Activated T-cell treated with anti-CD3 and anti-CD28 coated beads, Interleukin-2, amount 50 U/mL, for 4 hours (primary cell): ENCODE measurements at regions not wholly inside any gene's neighbourhood (a gene's known extent, or its start where the extent isn't known, plus 50 kb on each side); places are given as distances from the start of the nearest gene placed in this dataset.

Experiments
- ATAC-seq, 2 donors: fragments of 200-7000 bp; cut with Tn5 transposase; one replicate each; pipeline ENCODE4 v1.10.0; 2021
- DNase-seq: peaks from one replicate; pipeline ENCODE4 v3.0.0-alpha.2; 2020
- H3K27me3 Mint-ChIP-seq: one replicate; pipeline ENCODE4 v1.8.0; 2021; ENCODE audit warnings: low read depth, mixed read lengths
- H3K36me3 Mint-ChIP-seq: one replicate; pipeline ENCODE4 v1.8.0; 2022; ENCODE audit warnings: mixed read lengths; ENCODE audit not compliant: insufficient read depth
- H3K4me1 Mint-ChIP-seq: one replicate; pipeline ENCODE4 v1.8.0; 2021; ENCODE audit warnings: low read depth, mixed read lengths
- H3K4me3 Mint-ChIP-seq: one replicate; pipeline ENCODE4 v1.8.0; 2021; ENCODE audit warnings: mild to moderate bottlenecking, moderate library complexity, mixed read lengths
- H3K9me3 Mint-ChIP-seq: one replicate; pipeline ENCODE4 v1.8.0; 2021; ENCODE audit warnings: mixed read lengths

- Mint-ChIP-seq H3K27me3 (peaks cover 3% of the 10 kb centered on the region), H3K36me3 (no peaks in the 10 kb centered on the region), H3K9me3 (no peaks in the 10 kb centered on the region), H3K4me3 (no peak overlapping the region), H3K4me1 (no peaks in the 10 kb centered on the region)
- ATAC-seq = no peak
- no peak for DNase-seq
These were observed 174.7 kb downstream of the IGLL1 start for GRCh38 chr22:23405366-23405851.

GRCh38 chr22:23404689-23405365, 175.3 kb downstream of the IGLL1 start:
- ATAC-seq (no peak), DNase-seq (no peak)
- H3K9me3 Mint-ChIP-seq = no peaks in the 10 kb centered on the region
- H3K4me1 Mint-ChIP-seq = no peaks in the 10 kb centered on the region
- H3K36me3 Mint-ChIP-seq = no peaks in the 10 kb centered on the region
- H3K27me3 Mint-ChIP-seq = peaks cover 3% of the 10 kb centered on the region
- no peak overlapping the region for H3K4me3 Mint-ChIP-seq

- DNase-seq (no peak), ATAC-seq (no peak)
- Mint-ChIP-seq H3K4me1 (no peaks in the 10 kb centered on the region), H3K9me3 (no peaks in the 10 kb centered on the region), H3K4me3 (no peak overlapping the region), H3K27me3 (peaks cover 3% of the 10 kb centered on the region), H3K36me3 (no peaks in the 10 kb centered on the region)
These were observed 176.1 kb downstream of the IGLL1 start for GRCh38 chr22:23403720-23404688.

GRCh38 chr22:23403152-23403719, 176.9 kb downstream of the IGLL1 start:
- no peaks in the 10 kb centered on the region for H3K4me1 Mint-ChIP-seq
- H3K4me3 Mint-ChIP-seq = no peak overlapping the region
- H3K9me3 Mint-ChIP-seq = no peaks in the 10 kb centered on the region
- no peaks in the 10 kb centered on the region for H3K36me3 Mint-ChIP-seq
- H3K27me3 Mint-ChIP-seq = peaks cover 3% of the 10 kb centered on the region
- DNase-seq (no peak), ATAC-seq (no peak)

- Mint-ChIP-seq H3K36me3 (no peaks in the 10 kb centered on the region), H3K27me3 (peaks cover 3% of the 10 kb centered on the region), H3K4me3 (no peak overlapping the region), H3K4me1 (no peaks in the 10 kb centered on the region), H3K9me3 (no peaks in the 10 kb centered on the region)
- DNase-seq (peak; percentile 30), ATAC-seq (peak; percentile 87 to 89)
These were observed 177.6 kb downstream of the IGLL1 start for GRCh38 chr22:23402275-23403151.

GRCh38 chr22:23401910-23402274, 178.2 kb downstream of the IGLL1 start:
- DNase-seq = no peak
- Mint-ChIP-seq H3K9me3 (no peaks in the 10 kb centered on the region), H3K4me3 (no peak overlapping the region), H3K27me3 (peaks cover 3% of the 10 kb centered on the region), H3K36me3 (no peaks in the 10 kb centered on the region), H3K4me1 (no peaks in the 10 kb centered on the region)
- no peak for ATAC-seq

- ATAC-seq (no peak), DNase-seq (no peak)
- Mint-ChIP-seq H3K4me1 (no peaks in the 10 kb centered on the region), H3K27me3 (peaks cover 3% of the 10 kb centered on the region), H3K36me3 (no peaks in the 10 kb centered on the region), H3K9me3 (no peaks in the 10 kb centered on the region), H3K4me3 (no peak overlapping the region)
These were observed 178.8 kb downstream of the IGLL1 start for GRCh38 chr22:23401111-23401909.

GRCh38 chr22:23400286-23400981, 179.7 kb downstream of the IGLL1 start:
- peak; percentile 3 for DNase-seq
- Mint-ChIP-seq H3K4me3 (no peak overlapping the region), H3K4me1 (no peaks in the 10 kb centered on the region), H3K9me3 (no peaks in the 10 kb centered on the region), H3K36me3 (no peaks in the 10 kb centered on the region), H3K27me3 (peaks cover 3% of the 10 kb centered on the region)
- no peak for ATAC-seq

GRCh38 chr22:23399367-23400285, 180.5 kb downstream of the IGLL1 start:
- no peaks in the 10 kb centered on the region for H3K36me3 Mint-ChIP-seq
- ATAC-seq = no peak
- no peaks in the 10 kb centered on the region for H3K4me1 Mint-ChIP-seq

GRCh38 chr22:23398701-23399366, 181.3 kb downstream of the IGLL1 start:
- peaks cover under 1% of the 10 kb centered on the region for H3K27me3 Mint-ChIP-seq
- H3K36me3 Mint-ChIP-seq = no peaks in the 10 kb centered on the region
- no peaks in the 10 kb centered on the region for H3K9me3 Mint-ChIP-seq
- H3K4me1 Mint-ChIP-seq = no peaks in the 10 kb centered on the region
- no peak for ATAC-seq
- no peak for DNase-seq
- no peak overlapping the region for H3K4me3 Mint-ChIP-seq

More at GRCh38 chr22:23399367-23400285, 180.5 kb downstream of the IGLL1 start:
- Mint-ChIP-seq H3K9me3 (no peaks in the 10 kb centered on the region), H3K27me3 (peaks cover 3% of the 10 kb centered on the region), H3K4me3 (no peak overlapping the region)
- peak; percentile 4 for DNase-seq

- no peak overlapping the region for H3K4me3 Mint-ChIP-seq
- DNase-seq = no peak
- H3K4me1 Mint-ChIP-seq = no peaks in the 10 kb centered on the region
- no peak for ATAC-seq
- no peaks in the 10 kb centered on the region for H3K9me3 Mint-ChIP-seq
- H3K36me3 Mint-ChIP-seq = no peaks in the 10 kb centered on the region
- H3K27me3 Mint-ChIP-seq = no peaks in the 10 kb centered on the region
These were observed 182.2 kb downstream of the IGLL1 start for GRCh38 chr22:23397613-23398567.
